ENCODE measurements at regions not wholly inside any gene's neighbourhood (a gene's known extent, or its start where the extent isn't known, plus 50 kb on each side); places are given as distances from the start of the nearest gene placed in this dataset.

GRCh38 chr11:8814209-8814922 is 96.6 kb upstream of the AKIP1 start:
- Mint-ChIP-seq H3K27me3 (ENCODE audit: insufficient read depth) (peaks cover 5% of the 10 kb centered on the region), H3K9me3 (no peaks in the 10 kb centered on the region), H3K27ac (no peak overlapping the region), H3K36me3 (ENCODE audit: low read depth) (no peaks in the 10 kb centered on the region), H3K4me3 (no peak overlapping the region), H3K4me1 (ENCODE audit: low read depth) (no peaks in the 10 kb centered on the region; the same call in none of the 2 replicates)
- no peak for TF ChIP-seq CTCF (IDR thresholded peaks at IDR 0.05)
- peak; percentile 42 for DNase-seq

GRCh38 chr11:8814923-8815240 is 96.1 kb upstream of the AKIP1 start:
- Mint-ChIP-seq H3K9me3 (no peaks in the 10 kb centered on the region), H3K4me1 (ENCODE audit: low read depth) (no peaks in the 10 kb centered on the region; the same call in none of the 2 replicates), H3K36me3 (ENCODE audit: low read depth) (no peaks in the 10 kb centered on the region), H3K27ac (no peak overlapping the region), H3K27me3 (ENCODE audit: insufficient read depth) (peaks cover 2% of the 10 kb centered on the region; the same call in 1 of the 2 replicates), H3K4me3 (no peak overlapping the region)
- no peak for TF ChIP-seq CTCF (IDR thresholded peaks at IDR 0.05)
- no peak for DNase-seq

GRCh38 chr11:8818421-8818820 is 92.6 kb upstream of the AKIP1 start:
- Mint-ChIP-seq H3K27ac (no peak overlapping the region), H3K9me3 (no peaks in the 10 kb centered on the region), H3K4me1 (ENCODE audit: low read depth) (no peaks in the 10 kb centered on the region), H3K4me3 (no peak overlapping the region), H3K36me3 (ENCODE audit: low read depth) (no peaks in the 10 kb centered on the region), H3K27me3 (ENCODE audit: insufficient read depth) (no peaks in the 10 kb centered on the region)
- no peak for TF ChIP-seq CTCF (IDR thresholded peaks at IDR 0.05)
- DNase-seq = no peak

- no peaks in the 10 kb centered on the region for H3K27me3 Mint-ChIP-seq (ENCODE audit: insufficient read depth)
- no peak for TF ChIP-seq CTCF (IDR thresholded peaks at IDR 0.05)
- H3K9me3 Mint-ChIP-seq = no peaks in the 10 kb centered on the region
- DNase-seq = no peak
- H3K4me1 Mint-ChIP-seq (ENCODE audit: low read depth) = no peaks in the 10 kb centered on the region
- H3K36me3 Mint-ChIP-seq (ENCODE audit: low read depth) = no peaks in the 10 kb centered on the region
- no peak overlapping the region for H3K4me3 Mint-ChIP-seq
- H3K27ac Mint-ChIP-seq = no peak overlapping the region
Measured at GRCh38 chr11:8820401-8820800, 90.6 kb upstream of the AKIP1 start.

- Mint-ChIP-seq H3K4me3 (no peak overlapping the region), H3K27ac (no peak overlapping the region), H3K27me3 (ENCODE audit: insufficient read depth) (no peaks in the 10 kb centered on the region), H3K4me1 (ENCODE audit: low read depth) (no peaks in the 10 kb centered on the region), H3K36me3 (ENCODE audit: low read depth) (no peaks in the 10 kb centered on the region), H3K9me3 (no peaks in the 10 kb centered on the region)
- TF ChIP-seq CTCF (IDR thresholded peaks at IDR 0.05) = no peak
- no peak for DNase-seq
Measured at GRCh38 chr11:8822469-8822868, 88.5 kb upstream of the AKIP1 start.

All from HFFc6 (cell line).